ENCODE measurements at regions not wholly inside any gene's neighbourhood (a gene's known extent, or its start where the extent isn't known, plus 50 kb on each side); places are given as distances from the start of the nearest gene placed in this dataset.

DNA sequence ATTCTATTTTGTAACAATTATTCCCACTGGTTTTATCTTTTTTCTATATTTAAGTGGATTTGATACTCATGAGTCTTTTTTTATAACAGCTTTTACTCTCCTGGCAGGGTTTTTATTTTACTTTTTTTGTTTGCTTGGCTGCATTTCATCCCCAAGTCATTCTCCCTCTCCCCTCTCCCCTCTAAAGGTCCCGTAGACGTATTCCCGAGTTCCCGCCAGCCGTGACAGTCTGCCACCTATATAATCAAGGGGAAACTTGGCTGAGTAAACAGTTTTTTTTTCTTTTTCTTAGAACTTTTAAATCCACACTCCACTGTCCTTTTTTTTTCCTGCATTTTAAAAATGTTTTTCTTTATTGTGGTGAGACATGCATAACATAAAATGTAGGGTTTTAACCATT lies 433.1 kb upstream of the HS6ST1 start:
- H3K9me3 ChIP-seq, result no peaks in the 10 kb centered on the region
- no peak for DNase-seq
- TF ChIP-seq, protein P1, sequence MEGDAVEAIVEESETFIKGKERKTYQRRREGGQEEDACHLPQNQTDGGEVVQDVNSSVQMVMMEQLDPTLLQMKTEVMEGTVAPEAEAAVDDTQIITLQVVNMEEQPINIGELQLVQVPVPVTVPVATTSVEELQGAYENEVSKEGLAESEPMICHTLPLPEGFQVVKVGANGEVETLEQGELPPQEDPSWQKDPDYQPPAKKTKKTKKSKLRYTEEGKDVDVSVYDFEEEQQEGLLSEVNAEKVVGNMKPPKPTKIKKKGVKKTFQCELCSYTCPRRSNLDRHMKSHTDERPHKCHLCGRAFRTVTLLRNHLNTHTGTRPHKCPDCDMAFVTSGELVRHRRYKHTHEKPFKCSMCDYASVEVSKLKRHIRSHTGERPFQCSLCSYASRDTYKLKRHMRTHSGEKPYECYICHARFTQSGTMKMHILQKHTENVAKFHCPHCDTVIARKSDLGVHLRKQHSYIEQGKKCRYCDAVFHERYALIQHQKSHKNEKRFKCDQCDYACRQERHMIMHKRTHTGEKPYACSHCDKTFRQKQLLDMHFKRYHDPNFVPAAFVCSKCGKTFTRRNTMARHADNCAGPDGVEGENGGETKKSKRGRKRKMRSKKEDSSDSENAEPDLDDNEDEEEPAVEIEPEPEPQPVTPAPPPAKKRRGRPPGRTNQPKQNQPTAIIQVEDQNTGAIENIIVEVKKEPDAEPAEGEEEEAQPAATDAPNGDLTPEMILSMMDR (IDR thresholded peaks at IDR 0.05; ENCODE audit: low read depth, low read length), result no peak
- no peaks in the 10 kb centered on the region for H3K27me3 ChIP-seq
- no peaks in the 10 kb centered on the region for H3K36me3 ChIP-seq
- H3K4me1 ChIP-seq, result no peaks in the 10 kb centered on the region
- no peak overlapping the region for H3K4me3 ChIP-seq (ENCODE audit: low read depth, low read length)

DNA sequence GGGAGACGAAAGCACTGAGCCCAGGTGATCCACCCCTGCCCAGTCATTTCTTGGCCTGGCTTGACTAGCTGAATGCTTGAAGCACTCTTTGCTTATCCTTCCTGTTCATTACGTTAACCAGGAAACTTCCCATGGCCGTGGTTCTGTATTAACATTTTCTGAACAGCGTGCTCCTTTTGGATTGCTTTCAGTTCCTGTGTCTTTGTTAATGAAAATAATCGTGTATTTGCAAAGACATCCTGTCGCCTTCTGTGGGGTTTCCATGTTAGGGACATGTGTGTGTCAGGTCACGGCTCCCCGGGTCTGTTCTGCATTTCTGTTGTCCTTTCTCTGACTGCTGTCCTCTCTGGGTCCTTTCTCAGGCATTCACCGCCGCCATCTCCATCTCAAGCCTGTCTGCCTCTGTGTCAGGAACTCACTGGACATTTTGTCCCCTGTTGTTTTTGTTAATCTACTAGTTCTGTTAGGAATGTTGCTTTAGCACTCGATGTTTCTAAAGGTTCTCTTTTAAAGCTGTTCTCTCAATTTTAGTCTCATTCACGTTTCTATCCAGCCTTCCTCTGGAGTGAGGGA lies 434.1 kb upstream of the HS6ST1 start:
- Histone ChIP-seq H3K9me3 (no peaks in the 10 kb centered on the region), H3K4me3 (ENCODE audit: low read depth, low read length) (no peak overlapping the region), H3K27me3 (no peaks in the 10 kb centered on the region), H3K4me1 (no peaks in the 10 kb centered on the region), H3K36me3 (no peaks in the 10 kb centered on the region)
- DNase-seq, result no peak
- TF ChIP-seq, protein P1 (IDR thresholded peaks at IDR 0.05; ENCODE audit: low read depth, low read length), result no peak

DNA sequence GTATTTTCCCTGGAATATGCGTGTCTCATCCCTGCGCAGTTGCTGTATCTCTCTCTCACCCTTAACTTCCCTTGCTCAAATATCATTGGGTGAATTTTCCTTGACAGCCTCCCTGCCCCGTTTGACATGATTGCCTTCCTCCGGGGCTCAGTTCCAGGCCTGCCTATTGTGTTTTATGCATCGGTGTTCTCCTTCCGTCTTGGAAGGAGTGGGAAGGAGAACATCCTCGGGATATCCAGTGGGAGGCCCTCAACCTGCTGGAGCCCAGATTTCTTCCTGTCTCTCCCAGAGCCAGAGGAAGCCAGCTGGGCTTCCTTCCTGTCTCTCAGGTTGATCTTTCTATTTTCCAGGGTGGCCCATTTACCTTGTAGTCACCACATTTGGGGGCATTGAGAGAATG lies 434.7 kb upstream of the HS6ST1 start:
- TF ChIP-seq, protein P1 (IDR thresholded peaks at IDR 0.05; ENCODE audit: low read depth, low read length), result no peak

DNA sequence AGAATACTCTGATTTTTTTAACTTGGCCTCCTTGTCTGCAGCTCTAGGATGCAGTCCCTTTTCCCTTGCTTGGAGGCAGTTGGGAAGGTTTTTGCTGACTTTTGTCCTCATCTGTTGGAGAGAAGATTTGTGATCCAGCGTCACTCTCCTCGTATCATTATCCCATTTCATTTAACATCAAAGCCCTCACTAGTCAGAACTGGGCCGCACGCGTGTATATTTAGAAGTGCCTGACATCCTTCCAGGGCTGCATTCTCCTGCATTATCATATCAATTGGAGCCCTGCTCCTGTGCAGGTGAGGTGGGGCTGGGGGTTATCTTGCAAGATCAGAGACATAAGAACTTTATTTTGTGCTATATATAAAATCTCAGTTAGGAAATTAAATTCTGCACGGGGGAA lies 435.1 kb upstream of the HS6ST1 start:
- H3K4me3 ChIP-seq (ENCODE audit: low read depth, low read length), result no peak overlapping the region
- H3K4me1 ChIP-seq, result no peaks in the 10 kb centered on the region
- H3K9me3 ChIP-seq, result no peaks in the 10 kb centered on the region
- no peaks in the 10 kb centered on the region for H3K27me3 ChIP-seq
- no peak for DNase-seq
- TF ChIP-seq, protein P1 (IDR thresholded peaks at IDR 0.05; ENCODE audit: low read depth, low read length), result no peak
- no peaks in the 10 kb centered on the region for H3K36me3 ChIP-seq

More for the DNA sequence above, 434.7 kb upstream of the HS6ST1 start:
- Histone ChIP-seq H3K4me1 (no peaks in the 10 kb centered on the region), H3K36me3 (no peaks in the 10 kb centered on the region), H3K9me3 (no peaks in the 10 kb centered on the region), H3K4me3 (ENCODE audit: low read depth, low read length) (no peak overlapping the region), H3K27me3 (no peaks in the 10 kb centered on the region)
- DNase-seq, result no peak

DNA sequence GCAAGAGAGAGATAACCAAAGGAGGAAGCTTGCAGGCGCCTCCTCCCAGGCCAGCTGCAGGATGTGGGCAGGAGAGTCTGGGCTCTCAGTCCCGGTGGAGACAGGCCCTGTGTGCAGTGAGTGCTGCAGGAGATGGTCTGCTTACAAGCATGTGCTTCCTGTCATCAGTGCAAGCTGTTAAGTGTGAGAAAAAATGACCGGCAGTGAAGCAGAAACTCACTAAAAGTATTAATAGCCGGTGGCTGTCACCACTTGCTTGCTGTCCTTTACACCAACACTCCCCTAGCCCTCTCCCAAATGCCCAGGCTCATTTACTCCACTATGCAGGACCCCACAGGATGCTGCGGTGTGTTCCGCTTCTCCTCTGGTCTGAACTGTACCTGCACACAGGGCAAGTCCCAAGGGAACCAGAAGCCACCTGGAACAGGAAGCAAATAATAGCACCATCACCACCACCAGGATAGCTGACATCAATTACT lies 435.6 kb upstream of the HS6ST1 start:
- Histone ChIP-seq H3K36me3 (no peaks in the 10 kb centered on the region), H3K4me3 (ENCODE audit: low read depth, low read length) (no peak overlapping the region), H3K4me1 (no peaks in the 10 kb centered on the region), H3K9me3 (no peaks in the 10 kb centered on the region), H3K27me3 (no peaks in the 10 kb centered on the region)
- TF ChIP-seq, protein P1 (IDR thresholded peaks at IDR 0.05; ENCODE audit: low read depth, low read length), result no peak
- DNase-seq, result peak; percentile 50

DNA sequence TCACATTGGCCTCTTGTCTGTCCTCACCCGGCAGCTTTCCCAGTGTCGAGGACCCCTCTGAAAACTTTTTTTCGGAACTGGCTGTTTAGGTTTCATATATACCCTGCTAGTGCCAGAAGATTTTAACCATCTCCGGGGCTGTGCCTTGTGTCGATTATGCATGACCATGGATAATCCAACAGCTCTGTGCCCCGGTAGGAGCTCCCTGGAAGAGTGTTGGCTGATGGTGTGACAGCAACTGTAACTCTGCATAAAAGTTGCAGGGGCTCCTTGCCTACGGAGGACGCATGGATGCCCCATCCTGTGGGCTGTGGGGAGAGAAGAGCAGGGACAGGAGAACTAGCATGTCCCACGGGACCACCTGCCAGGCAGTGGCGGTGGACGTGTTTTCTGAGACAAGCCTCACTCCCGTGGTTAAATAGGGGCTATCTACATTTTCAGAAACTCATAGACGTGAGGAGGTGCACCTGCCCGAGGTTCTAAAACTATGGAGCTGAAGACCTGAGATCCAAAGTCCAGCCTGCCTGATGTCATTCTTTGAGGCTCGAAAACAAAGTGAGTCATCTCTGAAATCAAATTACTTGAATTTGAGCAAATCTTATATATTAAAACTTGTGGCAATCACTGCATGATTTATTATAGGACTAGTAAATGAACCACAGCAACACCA lies 437.2 kb upstream of the HS6ST1 start:
- TF ChIP-seq, protein P1 (IDR thresholded peaks at IDR 0.05; ENCODE audit: low read depth, low read length), result no peak
- Histone ChIP-seq H3K4me3 (ENCODE audit: low read depth, low read length) (no peak overlapping the region), H3K9me3 (no peaks in the 10 kb centered on the region), H3K4me1 (no peaks in the 10 kb centered on the region), H3K36me3 (no peaks in the 10 kb centered on the region), H3K27me3 (no peaks in the 10 kb centered on the region)
- no peak for DNase-seq
